GM23338 (cell line): ENCODE measurements at regions not wholly inside any gene's neighbourhood (a gene's known extent, or its start where the extent isn't known, plus 50 kb on each side); places are given as distances from the start of the nearest gene placed in this dataset.

ENCODE experiments used
- ATAC-seq: fragments of 200-7000 bp; cut with Tn5 transposase; 3 replicates; pipeline ENCODE4 v1.9.1; 2020
- DNase-seq: peaks from one replicate; pipeline ENCODE4 v3.0.0-alpha.2; 2015; ENCODE audit warnings: low spot score
- H2AFZ ChIP-seq: fragments of 200-600 bp; sonication (generic); 2 replicates; pipeline ENCODE4 v1.8.0; 2016; ENCODE audit warnings: antibody characterized with exemption, mild to moderate bottlenecking, moderate library complexity
- H3F3A ChIP-seq: fragments of 200-600 bp; sonication (generic); replicated peaks from 2 replicates; pipeline ENCODE4 v1.8.0; 2017; ENCODE audit warnings: antibody characterized with exemption, mixed run types, low read depth
- H3K27ac ChIP-seq: fragments of 200-600 bp; sonication (generic); 2 replicates; pipeline ENCODE4 v1.6.1; 2016; ENCODE audit warnings: low read depth
- H3K27me3 ChIP-seq: fragments of 200-600 bp; sonication (generic); 2 replicates; pipeline ENCODE4 v1.8.0; 2016; ENCODE audit warnings: mild to moderate bottlenecking, mixed run types, moderate library complexity; ENCODE audit not compliant: insufficient read depth
- H3K36me3 ChIP-seq: fragments of 200-600 bp; sonication (generic); 2 replicates; pipeline ENCODE4 v1.8.0; 2016; ENCODE audit warnings: mild to moderate bottlenecking; ENCODE audit not compliant: insufficient read depth
- H3K4me1 ChIP-seq: fragments of 200-600 bp; sonication (generic); 2 replicates; pipeline ENCODE4 v1.8.0; 2016; ENCODE audit warnings: mild to moderate bottlenecking, moderate library complexity; ENCODE audit not compliant: insufficient read depth
- H3K4me2 ChIP-seq: fragments of 200-600 bp; sonication (generic); 2 replicates; pipeline ENCODE4 v1.7.1; 2017; ENCODE audit warnings: mixed run types
- H3K4me3 ChIP-seq: fragments of 200-600 bp; sonication (generic); 2 replicates; pipeline ENCODE4 v1.6.1; 2016; ENCODE audit warnings: mixed run types
- H3K79me2 ChIP-seq: fragments of 200-600 bp; sonication (generic); replicated peaks from 2 replicates; pipeline ENCODE4 v1.8.0; 2017; ENCODE audit warnings: mild to moderate bottlenecking; ENCODE audit not compliant: insufficient read depth
- H3K9me2 ChIP-seq: fragments of 200-600 bp; sonication (generic); 2 replicates; pipeline ENCODE4 v1.8.0; 2017; ENCODE audit not compliant: insufficient read depth
- H4K20me1 ChIP-seq: fragments of 200-600 bp; sonication (generic); replicated peaks from 2 replicates; pipeline ENCODE4 v1.8.0; 2017; ENCODE audit warnings: mild to moderate bottlenecking; ENCODE audit not compliant: insufficient read depth
- H3K27ac Mint-ChIP-seq: 2 replicates; pipeline ENCODE4 v1.8.0; 2020; ENCODE audit warnings: inconsistent platforms, mild to moderate bottlenecking, moderate library complexity, mixed read lengths
- H3K27me3 Mint-ChIP-seq: 3 replicates; pipeline ENCODE4 v1.8.0; 2022; ENCODE audit warnings: low read depth, mild to moderate bottlenecking, moderate library complexity, mixed read lengths, inconsistent platforms; ENCODE audit not compliant: insufficient read depth, poor library complexity
- H3K36me3 Mint-ChIP-seq: 3 replicates; pipeline ENCODE4 v1.8.0; 2021; ENCODE audit warnings: low read depth, mild to moderate bottlenecking, inconsistent platforms, moderate library complexity, mixed read lengths
- H3K4me1 Mint-ChIP-seq: 3 replicates; pipeline ENCODE4 v1.8.0; 2020; ENCODE audit warnings: mild to moderate bottlenecking, inconsistent platforms, mixed read lengths
- H3K4me3 Mint-ChIP-seq: 3 replicates; pipeline ENCODE4 v1.8.0; 2021; ENCODE audit warnings: moderate library complexity, mild to moderate bottlenecking, inconsistent platforms, mixed read lengths
- H3K9me3 Mint-ChIP-seq: 3 replicates; pipeline ENCODE4 v1.8.0; 2020; ENCODE audit warnings: moderate library complexity, mild to moderate bottlenecking, inconsistent platforms, mixed read lengths
- EZH2 ChIP-seq: fragments of 200-600 bp; sonication (generic); IDR thresholded peaks from one replicate; pipeline ENCODE4 v1.8.0; 2017; ENCODE audit warnings: antibody characterized with exemption, mild to moderate bottlenecking, low read depth; ENCODE audit not compliant: unreplicated experiment
- EZH2phosphoT487 ChIP-seq: fragments of 200-600 bp; sonication (generic); IDR thresholded peaks from one replicate; pipeline ENCODE4 v1.8.1; 2018; ENCODE audit warnings: antibody characterized with exemption; ENCODE audit not compliant: unreplicated experiment
- NANOG ChIP-seq: IDR thresholded peaks from 2 replicates; pipeline ENCODE4 v1.6.1; 2016; ENCODE audit warnings: antibody characterized with exemption, borderline replicate concordance
- POLR2AphosphoS5 ChIP-seq: IDR thresholded peaks from 2 replicates; pipeline ENCODE4 v1.6.1; 2016; ENCODE audit warnings: antibody characterized with exemption, low read depth
- STAT1 ChIP-seq: IDR thresholded peaks from one replicate; pipeline ENCODE4 v1.6.1; 2016; ENCODE audit warnings: antibody characterized with exemption; ENCODE audit not compliant: unreplicated experiment
- ZNF114 ChIP-seq: fragments of 250-450 bp; sonication (Bioruptor Pico); IDR thresholded peaks from 2 replicates; pipeline ENCODE4 v1.5.0; 2020; ENCODE audit warnings: mild to moderate bottlenecking, moderate library complexity
- TF ChIP-seq, protein P1 (sequence below): IDR thresholded peaks from one replicate; pipeline ENCODE4 v1.6.1; 2018; ENCODE audit warnings: antibody characterized with exemption; ENCODE audit not compliant: unreplicated experiment
- TF ChIP-seq, protein P2 (sequence below): fragments of 250-450 bp; sonication (Bioruptor Pico); IDR thresholded peaks from 2 replicates; pipeline ENCODE4 v1.5.0; 2020; ENCODE audit warnings: mild to moderate bottlenecking, moderate library complexity
- TF ChIP-seq, protein P3 (sequence below), 2 experiments: fragments of 200-600 bp in 1 of 2; sonication (generic) in 1 of 2; conservative IDR thresholded peaks; 2 replicates each; pipeline versions ENCODE4 v1.5.1 to v1.6.1; 2016 to 2017; ENCODE audit warnings: antibody characterized with exemption in 2 of 2, low read depth in 2 of 2, mild to moderate bottlenecking in 2 of 2, moderate library complexity in 1 of 2

DNA sequence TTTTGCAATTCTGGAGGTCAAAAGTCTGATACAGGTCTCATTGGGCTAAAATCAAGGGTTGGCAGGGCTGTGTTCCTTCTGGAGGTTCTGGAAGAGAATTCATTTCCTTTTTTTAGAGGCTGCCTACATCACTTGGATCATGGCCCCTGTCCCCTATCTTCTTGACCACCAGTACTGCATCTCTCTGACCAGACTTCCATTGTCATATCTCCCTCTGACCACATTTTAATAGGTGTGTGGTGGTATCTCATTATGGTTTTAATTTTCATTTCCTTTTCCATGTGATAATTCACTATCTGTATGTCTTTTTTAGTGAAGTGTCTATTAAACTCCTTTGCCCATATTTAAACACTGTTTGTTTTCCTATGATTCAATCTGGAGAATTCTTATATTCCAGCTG lies 215.2 kb upstream of the OTX2 start:
- H3K27me3 Mint-ChIP-seq = peaks cover 4% of the 10 kb centered on the region
- H3K4me1 Mint-ChIP-seq = peaks cover 35% of the 10 kb centered on the region
- Histone ChIP-seq H3K9me2 (no peaks in the 10 kb centered on the region; the same call in 1 of the 2 replicates), H3K4me1 (peaks cover 33% of the 10 kb centered on the region), H3K79me2 (no peaks in the 10 kb centered on the region), H3K36me3 (no peaks in the 10 kb centered on the region), H3K4me3 (no peak overlapping the region), H3F3A (no peaks in the 10 kb centered on the region), H4K20me1 (no peaks in the 10 kb centered on the region), H3K4me2 (no peak overlapping the region), H3K27ac (no peak overlapping the region), H2AFZ (no peak overlapping the region), H3K27me3 (no peaks in the 10 kb centered on the region)
- ATAC-seq (no peak), DNase-seq (no peak)
- TF ChIP-seq EZH2phosphoT487 (no peak), ZNF114 (CRISPR knock-in tag) (no peak), POLR2AphosphoS5 (no peak), EZH2 (no peak), STAT1 (no peak), NANOG (no peak)
- TF ChIP-seq, protein P1, sequence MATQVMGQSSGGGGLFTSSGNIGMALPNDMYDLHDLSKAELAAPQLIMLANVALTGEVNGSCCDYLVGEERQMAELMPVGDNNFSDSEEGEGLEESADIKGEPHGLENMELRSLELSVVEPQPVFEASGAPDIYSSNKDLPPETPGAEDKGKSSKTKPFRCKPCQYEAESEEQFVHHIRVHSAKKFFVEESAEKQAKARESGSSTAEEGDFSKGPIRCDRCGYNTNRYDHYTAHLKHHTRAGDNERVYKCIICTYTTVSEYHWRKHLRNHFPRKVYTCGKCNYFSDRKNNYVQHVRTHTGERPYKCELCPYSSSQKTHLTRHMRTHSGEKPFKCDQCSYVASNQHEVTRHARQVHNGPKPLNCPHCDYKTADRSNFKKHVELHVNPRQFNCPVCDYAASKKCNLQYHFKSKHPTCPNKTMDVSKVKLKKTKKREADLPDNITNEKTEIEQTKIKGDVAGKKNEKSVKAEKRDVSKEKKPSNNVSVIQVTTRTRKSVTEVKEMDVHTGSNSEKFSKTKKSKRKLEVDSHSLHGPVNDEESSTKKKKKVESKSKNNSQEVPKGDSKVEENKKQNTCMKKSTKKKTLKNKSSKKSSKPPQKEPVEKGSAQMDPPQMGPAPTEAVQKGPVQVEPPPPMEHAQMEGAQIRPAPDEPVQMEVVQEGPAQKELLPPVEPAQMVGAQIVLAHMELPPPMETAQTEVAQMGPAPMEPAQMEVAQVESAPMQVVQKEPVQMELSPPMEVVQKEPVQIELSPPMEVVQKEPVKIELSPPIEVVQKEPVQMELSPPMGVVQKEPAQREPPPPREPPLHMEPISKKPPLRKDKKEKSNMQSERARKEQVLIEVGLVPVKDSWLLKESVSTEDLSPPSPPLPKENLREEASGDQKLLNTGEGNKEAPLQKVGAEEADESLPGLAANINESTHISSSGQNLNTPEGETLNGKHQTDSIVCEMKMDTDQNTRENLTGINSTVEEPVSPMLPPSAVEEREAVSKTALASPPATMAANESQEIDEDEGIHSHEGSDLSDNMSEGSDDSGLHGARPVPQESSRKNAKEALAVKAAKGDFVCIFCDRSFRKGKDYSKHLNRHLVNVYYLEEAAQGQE = no peak
- TF ChIP-seq, protein P2, sequence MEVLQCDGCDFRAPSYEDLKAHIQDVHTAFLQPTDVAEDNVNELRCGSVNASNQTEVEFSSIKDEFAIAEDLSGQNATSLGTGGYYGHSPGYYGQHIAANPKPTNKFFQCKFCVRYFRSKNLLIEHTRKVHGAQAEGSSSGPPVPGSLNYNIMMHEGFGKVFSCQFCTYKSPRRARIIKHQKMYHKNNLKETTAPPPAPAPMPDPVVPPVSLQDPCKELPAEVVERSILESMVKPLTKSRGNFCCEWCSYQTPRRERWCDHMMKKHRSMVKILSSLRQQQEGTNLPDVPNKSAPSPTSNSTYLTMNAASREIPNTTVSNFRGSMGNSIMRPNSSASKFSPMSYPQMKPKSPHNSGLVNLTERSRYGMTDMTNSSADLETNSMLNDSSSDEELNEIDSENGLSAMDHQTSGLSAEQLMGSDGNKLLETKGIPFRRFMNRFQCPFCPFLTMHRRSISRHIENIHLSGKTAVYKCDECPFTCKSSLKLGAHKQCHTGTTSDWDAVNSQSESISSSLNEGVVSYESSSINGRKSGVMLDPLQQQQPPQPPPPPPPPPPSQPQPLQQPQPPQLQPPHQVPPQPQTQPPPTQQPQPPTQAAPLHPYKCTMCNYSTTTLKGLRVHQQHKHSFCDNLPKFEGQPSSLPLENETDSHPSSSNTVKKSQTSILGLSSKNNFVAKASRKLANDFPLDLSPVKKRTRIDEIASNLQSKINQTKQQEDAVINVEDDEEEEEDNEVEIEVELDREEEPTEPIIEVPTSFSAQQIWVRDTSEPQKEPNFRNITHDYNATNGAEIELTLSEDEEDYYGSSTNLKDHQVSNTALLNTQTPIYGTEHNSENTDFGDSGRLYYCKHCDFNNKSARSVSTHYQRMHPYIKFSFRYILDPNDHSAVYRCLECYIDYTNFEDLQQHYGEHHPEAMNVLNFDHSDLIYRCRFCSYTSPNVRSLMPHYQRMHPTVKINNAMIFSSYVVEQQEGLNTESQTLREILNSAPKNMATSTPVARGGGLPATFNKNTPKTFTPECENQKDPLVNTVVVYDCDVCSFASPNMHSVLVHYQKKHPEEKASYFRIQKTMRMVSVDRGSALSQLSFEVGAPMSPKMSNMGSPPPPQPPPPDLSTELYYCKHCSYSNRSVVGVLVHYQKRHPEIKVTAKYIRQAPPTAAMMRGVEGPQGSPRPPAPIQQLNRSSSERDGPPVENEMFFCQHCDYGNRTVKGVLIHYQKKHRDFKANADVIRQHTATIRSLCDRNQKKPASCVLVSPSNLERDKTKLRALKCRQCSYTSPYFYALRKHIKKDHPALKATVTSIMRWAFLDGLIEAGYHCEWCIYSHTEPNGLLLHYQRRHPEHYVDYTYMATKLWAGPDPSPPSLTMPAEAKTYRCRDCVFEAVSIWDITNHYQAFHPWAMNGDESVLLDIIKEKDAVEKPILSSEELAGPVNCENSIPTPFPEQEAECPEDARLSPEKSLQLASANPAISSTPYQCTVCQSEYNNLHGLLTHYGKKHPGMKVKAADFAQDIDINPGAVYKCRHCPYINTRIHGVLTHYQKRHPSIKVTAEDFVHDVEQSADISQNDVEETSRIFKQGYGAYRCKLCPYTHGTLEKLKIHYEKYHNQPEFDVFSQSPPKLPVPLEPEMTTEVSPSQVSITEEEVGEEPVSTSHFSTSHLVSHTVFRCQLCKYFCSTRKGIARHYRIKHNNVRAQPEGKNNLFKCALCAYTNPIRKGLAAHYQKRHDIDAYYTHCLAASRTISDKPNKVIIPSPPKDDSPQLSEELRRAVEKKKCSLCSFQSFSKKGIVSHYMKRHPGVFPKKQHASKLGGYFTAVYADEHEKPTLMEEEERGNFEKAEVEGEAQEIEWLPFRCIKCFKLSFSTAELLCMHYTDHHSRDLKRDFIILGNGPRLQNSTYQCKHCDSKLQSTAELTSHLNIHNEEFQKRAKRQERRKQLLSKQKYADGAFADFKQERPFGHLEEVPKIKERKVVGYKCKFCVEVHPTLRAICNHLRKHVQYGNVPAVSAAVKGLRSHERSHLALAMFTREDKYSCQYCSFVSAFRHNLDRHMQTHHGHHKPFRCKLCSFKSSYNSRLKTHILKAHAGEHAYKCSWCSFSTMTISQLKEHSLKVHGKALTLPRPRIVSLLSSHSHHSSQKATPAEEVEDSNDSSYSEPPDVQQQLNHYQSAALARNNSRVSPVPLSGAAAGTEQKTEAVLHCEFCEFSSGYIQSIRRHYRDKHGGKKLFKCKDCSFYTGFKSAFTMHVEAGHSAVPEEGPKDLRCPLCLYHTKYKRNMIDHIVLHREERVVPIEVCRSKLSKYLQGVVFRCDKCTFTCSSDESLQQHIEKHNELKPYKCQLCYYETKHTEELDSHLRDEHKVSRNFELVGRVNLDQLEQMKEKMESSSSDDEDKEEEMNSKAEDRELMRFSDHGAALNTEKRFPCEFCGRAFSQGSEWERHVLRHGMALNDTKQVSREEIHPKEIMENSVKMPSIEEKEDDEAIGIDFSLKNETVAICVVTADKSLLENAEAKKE = no peak
- TF ChIP-seq, protein P3, sequence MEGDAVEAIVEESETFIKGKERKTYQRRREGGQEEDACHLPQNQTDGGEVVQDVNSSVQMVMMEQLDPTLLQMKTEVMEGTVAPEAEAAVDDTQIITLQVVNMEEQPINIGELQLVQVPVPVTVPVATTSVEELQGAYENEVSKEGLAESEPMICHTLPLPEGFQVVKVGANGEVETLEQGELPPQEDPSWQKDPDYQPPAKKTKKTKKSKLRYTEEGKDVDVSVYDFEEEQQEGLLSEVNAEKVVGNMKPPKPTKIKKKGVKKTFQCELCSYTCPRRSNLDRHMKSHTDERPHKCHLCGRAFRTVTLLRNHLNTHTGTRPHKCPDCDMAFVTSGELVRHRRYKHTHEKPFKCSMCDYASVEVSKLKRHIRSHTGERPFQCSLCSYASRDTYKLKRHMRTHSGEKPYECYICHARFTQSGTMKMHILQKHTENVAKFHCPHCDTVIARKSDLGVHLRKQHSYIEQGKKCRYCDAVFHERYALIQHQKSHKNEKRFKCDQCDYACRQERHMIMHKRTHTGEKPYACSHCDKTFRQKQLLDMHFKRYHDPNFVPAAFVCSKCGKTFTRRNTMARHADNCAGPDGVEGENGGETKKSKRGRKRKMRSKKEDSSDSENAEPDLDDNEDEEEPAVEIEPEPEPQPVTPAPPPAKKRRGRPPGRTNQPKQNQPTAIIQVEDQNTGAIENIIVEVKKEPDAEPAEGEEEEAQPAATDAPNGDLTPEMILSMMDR (conservative IDR thresholded peaks at IDR 0.05; ENCODE audit: low read depth in 2 of 2) = no peak
- H3K9me3 Mint-ChIP-seq = peaks cover 17% of the 10 kb centered on the region
- H3K4me3 Mint-ChIP-seq = no peak overlapping the region
- peaks cover 24% of the 10 kb centered on the region for H3K36me3 Mint-ChIP-seq
- H3K27ac Mint-ChIP-seq = no peak overlapping the region
